NCI-H526 (cell line): ENCODE measurements at regions not wholly inside any gene's neighbourhood (a gene's known extent, or its start where the extent isn't known, plus 50 kb on each side); places are given as distances from the start of the nearest gene placed in this dataset.

Experiments
- DNase-seq, 2 experiments: peaks; one replicate each; lab custom pipeline; 2025; lab: John Stamatoyannopoulos, UW

- no peak for DNase-seq
Observed at GRCh38 chr13:111909971-111910671, 156.8 kb upstream of the SOX1 start.

- DNase-seq, result no peak
Observed at GRCh38 chr13:111911121-111911720, 155.7 kb upstream of the SOX1 start.

- DNase-seq, result no peak
Observed at GRCh38 chr13:111911754-111912452, 155.0 kb upstream of the SOX1 start.

- DNase-seq, result no peak
Observed at GRCh38 chr13:111912453-111912866, 154.5 kb upstream of the SOX1 start.

- no peak for DNase-seq
Observed at GRCh38 chr13:111912991-111913760, 153.8 kb upstream of the SOX1 start.

- DNase-seq, result peak in 1 of 2 experiments; percentile 22
Observed at GRCh38 chr13:111913761-111914140, 153.2 kb upstream of the SOX1 start.

- DNase-seq, result no peak
Observed at GRCh38 chr13:111914241-111915103, 152.5 kb upstream of the SOX1 start.

GRCh38 chr13:111915104-111915551, 151.8 kb upstream of the SOX1 start:
- no peak for DNase-seq

- no peak for DNase-seq
Observed at GRCh38 chr13:111916201-111916600, 150.7 kb upstream of the SOX1 start.

GRCh38 chr13:111917086-111917485, 149.9 kb upstream of the SOX1 start:
- DNase-seq, result no peak

GRCh38 chr13:111917901-111918300, 149.0 kb upstream of the SOX1 start:
- DNase-seq, result no peak

- DNase-seq, result no peak
Observed at GRCh38 chr13:111919286-111919685, 147.7 kb upstream of the SOX1 start.

- DNase-seq, result no peak
Observed at GRCh38 chr13:111919849-111920248, 147.1 kb upstream of the SOX1 start.

- DNase-seq, result no peak
Observed at GRCh38 chr13:111920306-111920931, 146.5 kb upstream of the SOX1 start.

GRCh38 chr13:111920932-111921705, 145.8 kb upstream of the SOX1 start:
- no peak for DNase-seq

- no peak for DNase-seq
Observed at GRCh38 chr13:111922086-111922485, 144.9 kb upstream of the SOX1 start.

GRCh38 chr13:111923439-111923838, 143.5 kb upstream of the SOX1 start:
- no peak for DNase-seq

- DNase-seq, result no peak
Observed at GRCh38 chr13:111923991-111924677, 142.8 kb upstream of the SOX1 start.

- DNase-seq, result no peak
Observed at GRCh38 chr13:111924678-111925075, 142.3 kb upstream of the SOX1 start.
